K562 (cell line): ENCODE measurements at regions not wholly inside any gene's neighbourhood (a gene's known extent, or its start where the extent isn't known, plus 50 kb on each side); places are given as distances from the start of the nearest gene placed in this dataset.

Experiments
- ATAC-seq: fragments of 200-7000 bp; cut with Tn5 transposase; 3 replicates; pipeline ENCODE4 v1.9.1; 2020; ENCODE audit warnings: moderate library complexity
- BruUV-seq: library from RNA; stranded (reverse); fragments of 400-500 nt; replicated peaks from 2 replicates; lab custom pipeline; 2021; lab: Mats Ljungman, UMichigan
- CTCF ChIA-PET: fragments of 300-600 bp; formaldehyde crosslinking; extraction: SDS; loops from one replicate; lab custom pipeline; 2021; ENCODE audit warnings: low intra/inter-chr PET ratio; lab: Yijun Ruan, JAX
- POLR2A ChIA-PET: fragments of 300-600, 350-650 bp; sonication (Branson Sonifier 250); formaldehyde crosslinking; extraction: SDS; loops from one replicate; lab custom pipeline; 2021; ENCODE audit warnings: antibody characterized with exemption, inconsistent platforms; lab: Yijun Ruan, JAX
- DNase-seq, 4 experiments: peaks; one replicate each; pipeline versions ENCODE4 v3.0.0 to v3.0.0-alpha.2; 2011 to 2018; ENCODE audit warnings: low spot score in 3 of 4, mixed read lengths in 3 of 4; ENCODE audit errors: extremely low read depth in 1 of 4
- FAIRE-seq: peaks from 2 replicates; lab custom pipeline; 2011; peaks lifted over from hg19 to GRCh38; lab: Jason Lieb, UNC
- H2AFZ ChIP-seq: 2 replicates; pipeline ENCODE4 v1.6.0; 2011; ENCODE audit warnings: low read depth, low read length, control low read depth, inconsistent platforms
- H3K27ac ChIP-seq: fragments of 200-600 bp; 3 replicates; pipeline ENCODE4 v1.8.0; 2011; ENCODE audit warnings: low read depth, mild to moderate bottlenecking, control low read depth, inconsistent platforms, low read length, moderate library complexity, mixed read lengths; ENCODE audit errors: extremely low read depth
- H3K27me3 ChIP-seq, 2 experiments: fragments of 300-600 bp in 1 of 2; 2 replicates in 1 of 2; 3 replicates in 1 of 2; pipeline versions ENCODE4 v1.6.0 to v1.8.0; 2011; ENCODE audit warnings: inconsistent platforms in 2 of 2, low read length in 2 of 2, mild to moderate bottlenecking in 1 of 2, mixed read lengths in 1 of 2, moderate library complexity in 1 of 2; ENCODE audit not compliant: control insufficient read depth in 2 of 2, insufficient read depth in 2 of 2
- H3K36me3 ChIP-seq: fragments of 300-600 bp; 3 replicates; pipeline ENCODE4 v1.8.0; 2011; ENCODE audit warnings: mild to moderate bottlenecking, low read length, inconsistent platforms; ENCODE audit not compliant: control insufficient read depth, insufficient read depth
- H3K4me1 ChIP-seq, 2 experiments: fragments of 200-600 bp in 1 of 2; replicated peaks in 1 of 2; 2 replicates in 1 of 2; 3 replicates in 1 of 2; pipeline versions ENCODE4 v1.5.1 to v1.8.0; 2011; ENCODE audit warnings: inconsistent platforms in 2 of 2, low read length in 2 of 2, mild to moderate bottlenecking in 1 of 2, mixed read lengths in 1 of 2, moderate library complexity in 1 of 2; ENCODE audit not compliant: control insufficient read depth in 2 of 2, insufficient read depth in 2 of 2
- H3K4me2 ChIP-seq: 2 replicates; pipeline ENCODE4 v1.6.1; 2011; ENCODE audit warnings: low read length, control low read depth, inconsistent platforms, mixed read lengths; ENCODE audit not compliant: insufficient read depth
- H3K4me3 ChIP-seq: fragments of 200-600 bp; sonication (generic), shearing (Covaris generic); 2 replicates; pipeline ENCODE4 v1.5.1; 2016; ENCODE audit warnings: control low read depth, inconsistent platforms
- H3K79me2 ChIP-seq: fragments of 200-600 bp; 3 replicates; pipeline ENCODE4 v1.8.0; 2011; ENCODE audit warnings: low read length, inconsistent platforms; ENCODE audit not compliant: control insufficient read depth, insufficient read depth
- H3K9ac ChIP-seq, 2 experiments: 2 replicates each; pipeline versions ENCODE4 v1.6.0 to v1.6.1; 2011; ENCODE audit warnings: low read depth in 2 of 2, low read length in 2 of 2, control low read depth in 1 of 2, inconsistent platforms in 1 of 2, mild to moderate bottlenecking in 1 of 2, mixed read lengths in 1 of 2; ENCODE audit not compliant: insufficient read depth in 1 of 2
- H3K9me1 ChIP-seq: one replicate; pipeline ENCODE4 v1.6.0; 2011; ENCODE audit warnings: inconsistent platforms, mild to moderate bottlenecking, low read length, moderate library complexity; ENCODE audit not compliant: control insufficient read depth, insufficient read depth
- H3K9me3 ChIP-seq: replicated peaks from 2 replicates; pipeline ENCODE4 v1.5.1; 2011; ENCODE audit warnings: low read depth, low read length, inconsistent platforms; ENCODE audit not compliant: control insufficient read depth, insufficient read depth
- H4K20me1 ChIP-seq: replicated peaks from 2 replicates; pipeline ENCODE4 v1.6.1; 2011; ENCODE audit warnings: low read length, inconsistent platforms, mixed read lengths; ENCODE audit not compliant: control insufficient read depth, insufficient read depth
- CBFB ChIP-seq: sonication (generic); formaldehyde crosslinking; IDR thresholded peaks from 2 replicates; pipeline ENCODE4 v1.4.0; 2020; ENCODE audit warnings: mild to moderate bottlenecking, missing genetic modification reagents
- ETV1 ChIP-seq: fragments of 450-650 bp; conservative IDR thresholded peaks from 2 replicates; pipeline ENCODE4 v1.6.1; 2016; ENCODE audit warnings: missing genetic modification characterization, control low read depth, low read depth, missing compliant biosample characterization
- ETV5 ChIP-seq: sonication (generic); formaldehyde crosslinking; IDR thresholded peaks from 2 replicates; pipeline ENCODE4 v1.4.0; 2020; ENCODE audit warnings: low read depth, mild to moderate bottlenecking, missing genetic modification reagents
- MEF2D ChIP-seq: conservative IDR thresholded peaks from 2 replicates; pipeline ENCODE4 v1.6.1; 2016; ENCODE audit warnings: low read depth, missing genetic modification characterization, missing compliant biosample characterization
- RBM39 ChIP-seq: fragments of 200-400 bp; formaldehyde crosslinking; optimal IDR thresholded peaks from 2 replicates; pipeline ENCODE3; 2018; ENCODE audit warnings: low read depth, low read length
- SMARCC2 ChIP-seq: fragments of 450-650 bp; IDR thresholded peaks from 2 replicates; pipeline ENCODE4 v1.6.1; 2017; ENCODE audit warnings: antibody characterized with exemption, moderate library complexity, mild to moderate bottlenecking, low read depth
- TAF15 ChIP-seq: fragments of 200-400 bp; formaldehyde crosslinking; IDR thresholded peaks from 2 replicates; pipeline ENCODE4 v1.6.1; 2017; ENCODE audit warnings: mild to moderate bottlenecking, low read depth, low read length, moderate library complexity
- ZSCAN32 ChIP-seq: fragments of 450-650 bp; formaldehyde crosslinking; IDR thresholded peaks from 2 replicates; pipeline ENCODE4 v1.4.0; 2020; ENCODE audit warnings: mild to moderate bottlenecking, moderate library complexity
- WGBS: fragments of 100-300 bp; shearing (Covaris generic); methylation state at CpG from one replicate; pipeline ENCODE4 v1.1.6; 2016; ENCODE audit warnings: low coverage, mixed read lengths; ENCODE audit not compliant: insufficient coverage; ENCODE audit errors: missing lambda C conversion rate; 5-methylcytosine and 5-hydroxymethylcytosine counted together
- in situ Hi-C: fragments of 300-500 bp; cut with MboI; formaldehyde crosslinking; loops from 4 replicates; pipeline ENCODE4 v1.15.0; 2018; ENCODE audit warnings: inconsistent platforms, mixed read lengths
- intact Hi-C: fragments of 100-400 bp; cut with micrococcal nuclease; formaldehyde crosslinking; loops from 2 replicates; pipeline ENCODE4 v1.14.2; 2022
- TF ChIP-seq, protein P1 (sequence below): fragments of 450-650 bp; IDR thresholded peaks from 2 replicates; pipeline ENCODE4 v1.6.1; 2016

GRCh38 chr18:10086458-10087210 lies 172.8 kb downstream of the VAPA start:
- 4% methylated on average over 13 of the region's 13 CpGs for WGBS
- no peaks in the 10 kb centered on the region for H3K79me2 ChIP-seq
- no peaks in the 10 kb centered on the region for H4K20me1 ChIP-seq
- TF ChIP-seq ETV5 = no peak
- no peak for TF ChIP-seq MEF2D
- no peak for TF ChIP-seq ETV1 (tag)
- no peak for TF ChIP-seq RBM39
- no peak for TF ChIP-seq ZSCAN32
- TF ChIP-seq TAF15 = no peak
- TF ChIP-seq, protein P1, sequence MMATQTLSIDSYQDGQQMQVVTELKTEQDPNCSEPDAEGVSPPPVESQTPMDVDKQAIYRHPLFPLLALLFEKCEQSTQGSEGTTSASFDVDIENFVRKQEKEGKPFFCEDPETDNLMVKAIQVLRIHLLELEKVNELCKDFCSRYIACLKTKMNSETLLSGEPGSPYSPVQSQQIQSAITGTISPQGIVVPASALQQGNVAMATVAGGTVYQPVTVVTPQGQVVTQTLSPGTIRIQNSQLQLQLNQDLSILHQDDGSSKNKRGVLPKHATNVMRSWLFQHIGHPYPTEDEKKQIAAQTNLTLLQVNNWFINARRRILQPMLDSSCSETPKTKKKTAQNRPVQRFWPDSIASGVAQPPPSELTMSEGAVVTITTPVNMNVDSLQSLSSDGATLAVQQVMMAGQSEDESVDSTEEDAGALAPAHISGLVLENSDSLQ = peak; percentile 15; the same call in 1 of the 2 replicates
- TF ChIP-seq CBFB (CRISPR knock-in tag) = no peak
- TF ChIP-seq SMARCC2 = no peak
- ATAC-seq (no peak), DNase-seq (no peak), FAIRE-seq (no peak)
- peaks cover 0 to 2% of the 10 kb centered on the region in 2 experiments; a peak in 2 of 5 replicates for H3K4me1 ChIP-seq
- ChIA-PET POLR2A (interaction anchor here (0.6 to 1.0 kb wide), 2 partner anchors 16 to 74 kb away, joined by 3 read pairs; no protein-coding TSS in a partner anchor), CTCF (no interaction called here)
- H3K9me1 ChIP-seq = no peaks in the 10 kb centered on the region
- no TSS peak for BruUV-seq
- H3K9me3 ChIP-seq = no peaks in the 10 kb centered on the region; the same call in 1 of the 2 replicates
- H3K27me3 ChIP-seq = peaks cover 15 to 35% of the 10 kb centered on the region in 2 experiments; a peak in 4 of 5 replicates
- in situ Hi-C loops = no loop called here
- H3K4me3 ChIP-seq = no peak overlapping the region
- H3K27ac ChIP-seq = no peak overlapping the region
- no peaks in the 10 kb centered on the region for H3K36me3 ChIP-seq
- H2AFZ ChIP-seq = no peak overlapping the region
- intact Hi-C loops = no loop called here
- H3K4me2 ChIP-seq = no peak overlapping the region
- H3K9ac ChIP-seq = no peak overlapping the region
